Right atrium auricular region (tissue), 2 donors: ENCODE measurements at regions not wholly inside any gene's neighbourhood (a gene's known extent, or its start where the extent isn't known, plus 50 kb on each side); places are given as distances from the start of the nearest gene placed in this dataset.
"Not testable (repeated sequence)": the region's sequence is repeated elsewhere in the genome, so short reads cannot be mapped to it uniquely, and the experiment has no call there.

Experiments used
- DNase-seq: peaks from one replicate; pipeline ENCODE4 v3.0.0-alpha.2; 2019; ENCODE audit warnings: low spot score
- H3K27ac ChIP-seq, 2 donors: fragments of 200-600 bp; sonication (generic); 1 replicate in 1 of 2; 2 replicates in 1 of 2; pipeline ENCODE4 v1.5.1; 2016 to 2019
- H3K27me3 ChIP-seq, 2 donors: fragments of 200-600 bp; sonication (generic); one replicate each; pipeline versions ENCODE4 v1.5.1 to v1.6.0; 2017 to 2019
- H3K36me3 ChIP-seq: fragments of 200-600 bp; sonication (generic); one replicate; pipeline ENCODE4 v1.5.1; 2016
- H3K4me1 ChIP-seq, 2 donors: fragments of 200-600 bp; sonication (generic); one replicate each; pipeline versions ENCODE4 v1.5.1 to v1.6.0; 2017 to 2019
- H3K4me3 ChIP-seq, 2 donors: fragments of 200-600 bp; sonication (generic); 1 replicate in 1 of 2; 2 replicates in 1 of 2; pipeline ENCODE4 v1.5.1; 2017 to 2019; ENCODE audit warnings: mild to moderate bottlenecking in 1 of 2, moderate library complexity in 1 of 2
- H3K9me3 ChIP-seq, 2 donors: fragments of 200-600 bp; sonication (generic); one replicate each; pipeline ENCODE4 v1.5.1; 2019
- TF ChIP-seq, protein P1 (sequence below), 2 donors: fragments of 200-600 bp; sonication (generic); IDR thresholded peaks; one replicate each; pipeline ENCODE4 v1.5.1; 2019; ENCODE audit warnings: antibody characterized with exemption in 2 of 2

DNA sequence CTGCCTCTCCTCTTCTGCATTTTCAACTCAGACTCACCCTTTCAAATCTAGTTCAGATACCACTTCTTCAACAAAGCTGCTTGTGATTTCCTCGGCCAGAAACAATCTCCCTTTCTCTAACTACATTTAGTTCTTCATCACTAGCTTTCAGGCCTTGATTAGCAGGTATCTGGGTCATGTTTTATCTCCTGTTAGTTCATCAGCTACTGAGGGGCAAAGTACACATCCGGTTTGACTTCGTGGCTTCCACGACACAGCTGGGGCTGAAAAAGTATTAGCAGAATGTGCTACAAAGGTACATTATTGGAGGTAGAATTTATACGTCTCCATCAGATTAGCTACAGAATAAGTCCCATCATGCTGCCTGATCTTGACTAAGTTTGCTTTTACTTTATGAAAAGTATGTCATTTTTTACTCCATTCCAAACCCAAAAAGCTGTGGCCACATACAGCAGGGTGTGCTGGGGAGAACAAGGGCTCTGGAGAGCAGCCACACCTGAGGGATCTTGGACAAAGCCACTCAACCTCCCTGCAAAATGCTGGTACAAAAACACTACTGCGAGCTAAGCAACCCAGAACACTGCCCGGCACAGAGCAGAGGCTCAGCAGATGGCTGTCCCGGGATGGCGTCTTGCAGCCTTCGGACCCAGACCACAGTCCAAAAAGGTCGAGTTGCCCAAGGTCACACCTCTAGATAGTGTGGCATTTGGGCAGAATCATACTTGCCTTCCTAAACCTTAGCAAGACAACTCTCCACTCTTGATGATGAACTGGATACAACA is 120.5 kb upstream of the PRKX start:
- H3K9me3 ChIP-seq, DNase-seq, H3K27ac ChIP-seq, H3K27me3 ChIP-seq, H3K4me1 ChIP-seq, H3K36me3 ChIP-seq, H3K4me3 ChIP-seq: not testable (repeated sequence)

DNA sequence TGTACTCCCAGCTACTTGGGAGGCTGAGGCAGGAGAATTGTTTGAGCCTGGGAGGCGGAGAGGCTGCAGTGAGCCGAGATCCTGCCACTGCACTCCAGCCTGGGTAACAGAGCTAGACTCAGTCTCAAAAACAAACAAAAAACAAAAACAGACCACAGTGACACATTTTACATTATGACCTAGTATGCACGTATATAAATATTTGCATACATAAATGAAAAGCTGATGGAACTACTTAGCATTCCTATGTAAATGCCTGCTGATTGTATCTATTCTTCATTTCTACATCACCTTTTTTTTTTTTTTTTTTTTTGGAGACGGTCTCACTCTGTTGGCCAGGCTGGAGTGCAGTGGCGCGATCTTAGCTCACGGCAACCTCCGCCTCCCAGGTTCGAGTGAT is 116.6 kb upstream of the PRKX start:
- not testable (repeated sequence) for H3K27me3 ChIP-seq, DNase-seq, H3K36me3 ChIP-seq, H3K4me1 ChIP-seq, H3K27ac ChIP-seq, H3K4me3 ChIP-seq, H3K9me3 ChIP-seq

DNA sequence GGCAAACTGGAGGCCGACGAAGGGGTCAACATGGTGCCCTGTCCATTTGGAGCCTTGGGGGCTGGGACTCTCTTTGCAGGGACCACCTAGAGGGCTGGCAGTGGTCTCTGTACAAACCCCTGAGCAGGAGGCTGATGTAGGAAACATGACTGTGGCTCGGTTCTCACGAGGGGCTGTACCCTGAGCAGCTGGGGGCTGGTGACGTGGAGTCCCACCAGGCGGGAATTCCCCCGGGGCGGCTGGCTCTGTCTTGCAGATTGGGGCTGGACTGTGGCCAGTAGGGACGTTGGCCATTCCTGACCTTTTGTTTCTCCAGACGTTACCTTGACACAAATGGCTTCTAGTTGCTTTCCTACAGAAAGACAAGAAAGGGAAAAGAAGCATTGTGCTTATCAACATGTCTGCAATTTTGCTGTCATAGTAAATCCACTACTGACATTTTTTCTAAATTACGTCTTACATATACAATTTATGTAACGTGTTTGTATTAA is 115.6 kb upstream of the PRKX start:
- not testable (repeated sequence) for H3K9me3 ChIP-seq, DNase-seq

DNA sequence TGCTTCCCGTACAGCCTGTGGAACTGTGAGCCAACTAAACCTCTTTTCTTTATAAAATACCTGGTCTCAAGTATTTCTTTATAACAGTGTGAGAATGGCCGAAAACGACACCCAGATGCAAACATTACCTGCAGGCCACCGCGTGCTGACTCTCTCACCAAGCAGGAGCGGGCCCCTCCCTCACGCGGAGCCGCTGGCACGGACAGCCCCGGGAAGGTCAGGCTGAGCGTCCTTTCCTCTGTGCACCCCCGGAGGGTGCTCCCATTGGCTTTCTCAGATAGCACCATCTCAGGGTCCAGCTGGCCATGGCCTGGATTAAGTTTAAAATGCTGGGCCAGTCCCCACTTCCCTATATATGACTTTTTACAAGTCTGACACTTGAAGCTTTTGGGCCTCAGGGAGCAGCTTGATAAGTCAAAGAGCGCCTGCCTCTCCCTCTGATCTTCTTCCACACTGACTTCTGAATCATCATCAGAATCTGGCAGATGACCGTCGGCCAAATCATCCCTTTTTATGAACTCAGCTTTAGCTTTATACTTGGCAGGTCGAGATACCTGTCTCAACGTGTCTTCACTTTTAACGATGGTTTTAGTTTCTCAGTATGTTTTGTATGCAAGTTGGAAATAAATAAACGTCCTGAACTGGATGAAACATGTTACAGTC is 115.1 kb upstream of the PRKX start:
- not testable (repeated sequence) for H3K4me3 ChIP-seq, H3K36me3 ChIP-seq, H3K27me3 ChIP-seq, H3K9me3 ChIP-seq, H3K4me1 ChIP-seq, DNase-seq, H3K27ac ChIP-seq

More for the DNA sequence above, 115.6 kb upstream of the PRKX start:
- not testable (repeated sequence) for H3K36me3 ChIP-seq, H3K4me1 ChIP-seq, H3K27me3 ChIP-seq, H3K4me3 ChIP-seq, H3K27ac ChIP-seq

DNA sequence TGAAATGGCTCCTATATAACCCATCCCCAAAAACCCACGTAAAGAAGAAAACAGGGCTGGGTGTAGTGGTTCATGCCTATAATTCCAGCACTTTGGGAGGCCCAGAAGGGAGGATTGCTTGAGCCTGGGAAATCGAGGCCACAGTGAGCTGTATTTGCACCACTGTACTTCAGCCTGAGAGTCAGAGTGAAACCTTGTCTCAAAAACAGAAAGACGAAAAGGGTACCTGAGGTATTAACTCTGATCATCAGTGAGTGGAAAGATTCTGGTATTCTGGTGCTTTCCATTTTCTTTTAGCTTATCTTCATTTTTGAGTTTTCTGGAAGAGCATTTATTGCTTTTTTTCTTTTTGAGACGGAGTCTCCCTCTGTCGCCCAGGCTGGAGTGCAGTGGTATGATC is 110.6 kb upstream of the PRKX start:
- H3K27ac ChIP-seq, H3K9me3 ChIP-seq, H3K36me3 ChIP-seq, H3K4me1 ChIP-seq, H3K4me3 ChIP-seq, DNase-seq, H3K27me3 ChIP-seq: not testable (repeated sequence)

DNA sequence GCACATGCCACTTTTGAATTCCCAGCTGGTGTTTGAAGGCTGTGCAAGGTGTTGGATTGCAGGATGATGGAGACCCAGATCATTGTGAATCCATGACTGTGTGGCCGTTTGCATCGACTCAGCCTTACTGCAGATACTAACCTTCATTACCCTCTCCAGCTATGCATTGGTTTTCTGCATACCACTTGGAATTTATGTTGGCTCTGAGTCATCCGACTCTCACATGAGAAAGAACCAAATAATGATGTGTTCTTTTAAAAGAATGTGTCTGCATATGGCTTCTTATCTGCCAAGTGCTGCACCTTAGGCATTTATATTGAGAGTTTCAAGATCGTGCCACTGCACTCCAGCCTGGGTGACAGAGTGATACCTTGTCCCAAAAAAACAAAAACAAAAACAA is 106.7 kb upstream of the PRKX start:
- Histone ChIP-seq H3K27ac (no peak overlapping the region), H3K4me1 (peaks cover 0 to 11% of the 10 kb centered on the region in 2 donors), H3K9me3 (no peaks in the 10 kb centered on the region), H3K4me3 (no peak overlapping the region), H3K36me3 (no peaks in the 10 kb centered on the region), H3K27me3 (no peaks in the 10 kb centered on the region)
- TF ChIP-seq, protein P1, sequence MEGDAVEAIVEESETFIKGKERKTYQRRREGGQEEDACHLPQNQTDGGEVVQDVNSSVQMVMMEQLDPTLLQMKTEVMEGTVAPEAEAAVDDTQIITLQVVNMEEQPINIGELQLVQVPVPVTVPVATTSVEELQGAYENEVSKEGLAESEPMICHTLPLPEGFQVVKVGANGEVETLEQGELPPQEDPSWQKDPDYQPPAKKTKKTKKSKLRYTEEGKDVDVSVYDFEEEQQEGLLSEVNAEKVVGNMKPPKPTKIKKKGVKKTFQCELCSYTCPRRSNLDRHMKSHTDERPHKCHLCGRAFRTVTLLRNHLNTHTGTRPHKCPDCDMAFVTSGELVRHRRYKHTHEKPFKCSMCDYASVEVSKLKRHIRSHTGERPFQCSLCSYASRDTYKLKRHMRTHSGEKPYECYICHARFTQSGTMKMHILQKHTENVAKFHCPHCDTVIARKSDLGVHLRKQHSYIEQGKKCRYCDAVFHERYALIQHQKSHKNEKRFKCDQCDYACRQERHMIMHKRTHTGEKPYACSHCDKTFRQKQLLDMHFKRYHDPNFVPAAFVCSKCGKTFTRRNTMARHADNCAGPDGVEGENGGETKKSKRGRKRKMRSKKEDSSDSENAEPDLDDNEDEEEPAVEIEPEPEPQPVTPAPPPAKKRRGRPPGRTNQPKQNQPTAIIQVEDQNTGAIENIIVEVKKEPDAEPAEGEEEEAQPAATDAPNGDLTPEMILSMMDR (IDR thresholded peaks at IDR 0.05): no peak
- DNase-seq: no peak

DNA sequence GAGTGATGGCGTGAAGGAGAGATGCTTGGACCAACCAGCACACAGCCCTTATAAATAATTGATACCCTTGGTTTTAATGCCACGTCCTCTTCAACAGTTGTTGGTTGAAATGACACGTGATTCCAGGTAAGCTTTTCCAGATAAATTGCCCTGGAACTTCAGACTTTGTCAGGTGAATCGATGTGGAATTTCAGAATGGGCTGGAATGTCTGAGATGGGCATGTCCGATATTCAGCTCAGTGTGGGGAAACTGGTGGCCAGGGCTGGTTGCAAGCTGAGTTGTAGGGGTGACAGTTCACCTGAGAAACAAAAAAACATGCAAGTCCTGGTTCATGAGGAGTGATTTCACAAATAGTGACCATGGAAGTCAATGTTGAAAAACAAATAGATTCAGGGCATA is 104.0 kb upstream of the PRKX start:
- H3K27me3 ChIP-seq, H3K36me3 ChIP-seq, H3K4me3 ChIP-seq, H3K27ac ChIP-seq, H3K9me3 ChIP-seq, DNase-seq: not testable (repeated sequence)
- peaks cover 0 to 11% of the 10 kb centered on the region in 2 donors for H3K4me1 ChIP-seq

DNA sequence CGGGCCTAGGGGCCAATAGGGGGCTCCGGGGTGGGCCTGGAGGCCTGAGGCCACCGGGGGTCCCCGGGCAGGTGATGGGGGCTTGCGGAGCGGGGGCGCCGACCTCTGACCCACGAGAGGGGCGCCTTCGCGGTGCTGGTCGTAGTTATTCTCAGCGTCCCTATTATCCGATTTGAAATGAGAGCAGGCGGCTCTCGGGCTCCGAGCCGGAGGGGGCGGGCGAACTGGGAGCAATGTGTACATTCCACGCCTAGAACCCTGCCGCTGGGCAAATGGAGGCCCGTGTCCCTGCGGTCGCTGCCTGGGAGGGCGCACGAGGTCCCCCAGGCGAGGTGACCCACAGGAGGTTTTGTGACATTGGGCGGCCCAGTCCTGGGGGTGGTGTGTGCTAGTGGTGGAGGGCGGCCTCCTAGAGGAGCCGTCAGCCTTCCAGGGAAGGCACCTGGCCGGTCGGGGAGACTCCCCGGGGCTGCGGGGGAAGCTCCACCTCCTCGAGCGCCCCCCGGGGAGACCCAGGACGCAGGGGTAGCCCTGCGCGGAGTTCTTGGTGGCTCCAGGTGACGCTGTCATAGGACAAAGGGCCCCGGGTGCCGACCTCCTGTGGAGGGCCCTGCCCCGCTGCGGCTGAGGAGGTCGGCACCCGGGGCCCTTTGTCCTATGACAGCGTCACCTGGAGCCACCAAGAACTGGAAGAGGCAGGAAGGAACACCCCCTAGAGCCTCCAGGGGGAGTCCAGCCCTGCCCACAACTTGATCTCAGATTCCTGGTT is 102.6 kb upstream of the PRKX start:
- Histone ChIP-seq H3K36me3 (no peaks in the 10 kb centered on the region), H3K9me3 (no peaks in the 10 kb centered on the region), H3K4me1 (peaks cover 0 to 11% of the 10 kb centered on the region in 2 donors), H3K27me3 (no peaks in the 10 kb centered on the region), H3K4me3 (peak overlapping the region; percentile 86), H3K27ac (peak overlapping the region; percentile 94 to 98)
- peak; percentile 73 for DNase-seq
- TF ChIP-seq, protein P1 (IDR thresholded peaks at IDR 0.05): no peak
